DND-41 (cell line): ENCODE measurements at regions not wholly inside any gene's neighbourhood (a gene's known extent, or its start where the extent isn't known, plus 50 kb on each side); places are given as distances from the start of the nearest gene placed in this dataset.

Experiments
- EZH2 ChIP-seq: IDR thresholded peaks from 3 replicates; pipeline ENCODE4 v1.6.1; 2012; ENCODE audit warnings: borderline replicate concordance, low read depth, mild to moderate bottlenecking, moderate library complexity, low read length, inconsistent platforms; ENCODE audit not compliant: severe bottlenecking
- TF ChIP-seq, protein P1 (sequence below): IDR thresholded peaks from 2 replicates; pipeline ENCODE4 v1.5.1; 2012; ENCODE audit warnings: borderline replicate concordance, low read length, moderate library complexity, mild to moderate bottlenecking; ENCODE audit not compliant: poor library complexity, severe bottlenecking; ENCODE audit errors: extremely low read depth

DNA sequence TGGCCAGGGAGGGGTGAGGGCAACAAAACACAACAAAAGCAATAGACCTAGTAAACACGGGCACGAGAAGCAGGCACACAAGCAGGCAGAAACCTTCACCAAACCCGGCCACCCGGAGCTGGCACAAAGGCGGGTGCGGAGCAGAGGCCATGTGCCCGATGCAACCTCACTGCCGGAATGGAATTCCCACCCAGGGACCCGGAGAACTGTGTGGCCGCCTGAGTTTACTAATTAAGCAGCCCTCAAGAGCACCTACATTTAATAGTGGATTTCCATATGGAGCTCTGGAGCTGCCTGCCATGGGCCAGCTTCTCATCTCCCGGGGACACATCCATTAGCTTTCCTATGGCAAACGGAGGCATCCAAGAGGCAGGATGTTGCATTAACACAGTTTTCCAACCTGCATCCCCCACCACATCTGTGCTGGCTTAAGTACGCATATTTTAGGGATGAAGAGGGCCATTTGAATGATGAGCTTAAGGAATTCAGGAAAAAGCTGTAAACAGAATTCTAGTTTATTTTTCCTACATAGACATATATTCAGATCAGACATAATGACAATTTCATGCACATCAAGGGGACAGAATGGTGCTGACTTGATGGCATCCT, 104.5 kb upstream of the SMIM21 start:
- TF ChIP-seq, protein P1, sequence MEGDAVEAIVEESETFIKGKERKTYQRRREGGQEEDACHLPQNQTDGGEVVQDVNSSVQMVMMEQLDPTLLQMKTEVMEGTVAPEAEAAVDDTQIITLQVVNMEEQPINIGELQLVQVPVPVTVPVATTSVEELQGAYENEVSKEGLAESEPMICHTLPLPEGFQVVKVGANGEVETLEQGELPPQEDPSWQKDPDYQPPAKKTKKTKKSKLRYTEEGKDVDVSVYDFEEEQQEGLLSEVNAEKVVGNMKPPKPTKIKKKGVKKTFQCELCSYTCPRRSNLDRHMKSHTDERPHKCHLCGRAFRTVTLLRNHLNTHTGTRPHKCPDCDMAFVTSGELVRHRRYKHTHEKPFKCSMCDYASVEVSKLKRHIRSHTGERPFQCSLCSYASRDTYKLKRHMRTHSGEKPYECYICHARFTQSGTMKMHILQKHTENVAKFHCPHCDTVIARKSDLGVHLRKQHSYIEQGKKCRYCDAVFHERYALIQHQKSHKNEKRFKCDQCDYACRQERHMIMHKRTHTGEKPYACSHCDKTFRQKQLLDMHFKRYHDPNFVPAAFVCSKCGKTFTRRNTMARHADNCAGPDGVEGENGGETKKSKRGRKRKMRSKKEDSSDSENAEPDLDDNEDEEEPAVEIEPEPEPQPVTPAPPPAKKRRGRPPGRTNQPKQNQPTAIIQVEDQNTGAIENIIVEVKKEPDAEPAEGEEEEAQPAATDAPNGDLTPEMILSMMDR = no peak
- no peak for TF ChIP-seq EZH2
